ENCODE measurements at regions not wholly inside any gene's neighbourhood (a gene's known extent, or its start where the extent isn't known, plus 50 kb on each side); places are given as distances from the start of the nearest gene placed in this dataset.

GRCh38 chr3:168983046-168983445 is 680.5 kb downstream of the MECOM start:
- no peaks in the 10 kb centered on the region for H3K36me3 ChIP-seq (ENCODE audit: control insufficient read depth, insufficient read depth, low read length)
- no peak overlapping the region for H4K5ac ChIP-seq (ENCODE audit: low read depth, low read length)
- H4K20me1 ChIP-seq (ENCODE audit: insufficient read depth, low read length): no peaks in the 10 kb centered on the region
- no CpG with 5 or more reads among the region's 1 CpG for WGBS, 2 experiments (ENCODE audit: extremely low coverage in 2 of 2, insufficient read length in 1 of 2)
- no TSS peak for BruUV-seq (replicated peaks)
- no peak overlapping the region for H3K4me3 ChIP-seq (ENCODE audit: insufficient read depth, low read depth, low read length)
- no peak overlapping the region for H2AK9ac ChIP-seq (replicated peaks; ENCODE audit: low read depth, low read length, poor library complexity)
- no peaks in the 10 kb centered on the region; the same call in 1 of the 2 replicates for H3K9me1 ChIP-seq (ENCODE audit: insufficient read depth, low read length)
- in situ Hi-C loops (cut with MboI; ENCODE audit: low sequenced_read_pairs): no loop called here
- peaks cover 2% of the 10 kb centered on the region; the same call in 1 of the 2 replicates for H3K4me1 ChIP-seq (ENCODE audit: control insufficient read depth, insufficient read depth, low read length)
- no peak for DNase-seq
- H3K23ac ChIP-seq (ENCODE audit: low read depth, low read length): no peak overlapping the region
- no peak overlapping the region for H2AK5ac ChIP-seq (ENCODE audit: low read depth, low read length)
- H2BK20ac ChIP-seq (ENCODE audit: low read depth, low read length): no peak overlapping the region
- H4K91ac ChIP-seq (ENCODE audit: insufficient read depth, low read depth, low read length): no peak overlapping the region
- H2BK120ac ChIP-seq (ENCODE audit: low read depth, low read length): no peak overlapping the region
- ChIA-PET POLR2A (ENCODE audit: unreplicated experiment) (interaction anchor here (0.5 kb wide), 1 partner anchor 19 kb away, joined by 3 read pairs; no protein-coding TSS in a partner anchor), CTCF (no interaction called here)
- H3K9ac ChIP-seq (ENCODE audit: low read depth, low read length): no peak overlapping the region
- H2BK15ac ChIP-seq (ENCODE audit: low read depth, low read length): no peak overlapping the region
- H3K79me1 ChIP-seq (ENCODE audit: low read depth in 1 of 2, low read length in 2 of 2): no peaks in the 10 kb centered on the region
- no peak overlapping the region for H3K27ac ChIP-seq (ENCODE audit: insufficient read depth, low read length)
- intact Hi-C loops (cut with micrococcal nuclease): no loop called here
- no peaks in the 10 kb centered on the region for H3K9me3 ChIP-seq (ENCODE audit: control insufficient read depth, insufficient read depth, low read length)
- no peaks in the 10 kb centered on the region for H3K27me3 ChIP-seq (ENCODE audit: control insufficient read depth, insufficient read depth, low read length)
- dilution Hi-C loops (cut with HindIII; ENCODE audit: low sequenced_read_pairs, unreplicated experiment): no loop called here
- no peak overlapping the region for H2BK5ac ChIP-seq (ENCODE audit: low read depth, low read length, poor library complexity, severe bottlenecking)
- no peak overlapping the region for H2AFZ ChIP-seq (replicated peaks; ENCODE audit: low read length, poor library complexity)
- no peak overlapping the region for H3K4ac ChIP-seq (ENCODE audit: low read depth, low read length)
- ATAC-seq (ENCODE audit: low read depth): no peak
- no peak overlapping the region for H3K14ac ChIP-seq (replicated peaks; ENCODE audit: low read depth, low read length)
- H3K56ac ChIP-seq (ENCODE audit: extremely low read depth, insufficient read depth, low read length): no peak overlapping the region
- no peak overlapping the region for H4K8ac ChIP-seq (ENCODE audit: low read depth in 2 of 2, low read length in 2 of 2)
- TF ChIP-seq RCOR1 (IDR thresholded peaks at IDR 0.05; ENCODE audit: insufficient replicate concordance, low read length) (no peak), SMC3 (IDR thresholded peaks at IDR 0.05; ENCODE audit: low read depth, low read length) (no peak), MAFK (IDR thresholded peaks at IDR 0.05; ENCODE audit: low read depth, low read length) (peak; percentile 15; the same call in 1 of the 2 replicates)
- H3K18ac ChIP-seq (ENCODE audit: low read depth, low read length): no peak overlapping the region
- H3K4me2 ChIP-seq (ENCODE audit: low read depth, low read length): no peak overlapping the region
